GM23248 (cell line): ENCODE measurements at regions not wholly inside any gene's neighbourhood (a gene's known extent, or its start where the extent isn't known, plus 50 kb on each side); places are given as distances from the start of the nearest gene placed in this dataset.
"Not testable (repeated sequence)": the region's sequence is repeated elsewhere in the genome, so short reads cannot be mapped to it uniquely, and the experiment has no call there.

Experiments used
- DNase-seq: peaks from one replicate; pipeline ENCODE4 v3.0.0-alpha.2; 2015
- H2AFZ ChIP-seq: fragments of 200-600 bp; sonication (generic); 2 replicates; pipeline ENCODE4 v1.6.1; 2016; ENCODE audit warnings: antibody characterized with exemption
- H3F3A ChIP-seq: fragments of 200-600 bp; sonication (generic); 2 replicates; pipeline ENCODE4 v1.6.1; 2016; ENCODE audit warnings: mild to moderate bottlenecking, antibody characterized with exemption, mixed run types; ENCODE audit not compliant: insufficient read depth
- H3K27ac ChIP-seq: fragments of 200-600 bp; sonication (generic); 2 replicates; pipeline ENCODE4 v1.5.1; 2016; ENCODE audit warnings: mild to moderate bottlenecking
- H3K27me3 ChIP-seq: fragments of 200-600 bp; sonication (generic); replicated peaks from 2 replicates; pipeline ENCODE4 v1.6.1; 2016; ENCODE audit warnings: mild to moderate bottlenecking; ENCODE audit not compliant: insufficient read depth
- H3K36me3 ChIP-seq: fragments of 200-600 bp; sonication (generic); 2 replicates; pipeline ENCODE4 v1.6.1; 2016; ENCODE audit warnings: low read depth, mild to moderate bottlenecking
- H3K4me1 ChIP-seq: fragments of 200-600 bp; sonication (generic); 2 replicates; pipeline ENCODE4 v1.6.1; 2016; ENCODE audit warnings: mild to moderate bottlenecking; ENCODE audit not compliant: insufficient read depth
- H3K4me2 ChIP-seq: fragments of 200-600 bp; sonication (generic); one replicate; pipeline ENCODE4 v1.6.1; 2016; ENCODE audit warnings: mild to moderate bottlenecking; ENCODE audit not compliant: unreplicated experiment
- H3K4me3 ChIP-seq: fragments of 200-600 bp; sonication (generic); 2 replicates; pipeline ENCODE4 v1.5.1; 2016; ENCODE audit warnings: mild to moderate bottlenecking
- H3K79me2 ChIP-seq: fragments of 200-600 bp; sonication (generic); 2 replicates; pipeline ENCODE4 v1.6.1; 2016; ENCODE audit warnings: mild to moderate bottlenecking; ENCODE audit not compliant: insufficient read depth
- H3K9ac ChIP-seq: fragments of 200-600 bp; sonication (generic); 2 replicates; pipeline ENCODE4 v1.6.1; 2016; ENCODE audit warnings: mild to moderate bottlenecking
- H3K9me2 ChIP-seq: fragments of 200-600 bp; sonication (generic); 2 replicates; pipeline ENCODE4 v1.6.1; 2016; ENCODE audit warnings: mixed run types, mild to moderate bottlenecking, moderate library complexity; ENCODE audit not compliant: insufficient read depth
- H3K9me3 ChIP-seq: fragments of 200-600 bp; sonication (generic); one replicate; pipeline ENCODE4 v1.6.1; 2017; ENCODE audit warnings: low read depth
- H4K20me1 ChIP-seq: fragments of 200-600 bp; sonication (generic); 2 replicates; pipeline ENCODE4 v1.6.0; 2016; ENCODE audit not compliant: insufficient read depth
- EZH2 ChIP-seq: fragments of 200-600 bp; sonication (generic); IDR thresholded peaks from 2 replicates; pipeline ENCODE4 v1.6.1; 2018; ENCODE audit warnings: antibody characterized with exemption, mild to moderate bottlenecking; ENCODE audit not compliant: insufficient read depth, poor library complexity, severe bottlenecking
- EZH2phosphoT487 ChIP-seq: fragments of 200-600 bp; sonication (generic); IDR thresholded peaks from 2 replicates; pipeline ENCODE4 v1.6.1; 2018; ENCODE audit warnings: antibody characterized with exemption, moderate library complexity, mild to moderate bottlenecking, low read depth; ENCODE audit not compliant: insufficient read depth
- WGBS, 2 experiments: methylation state at CpG; one replicate each; pipeline ENCODE4 v1.1.6; 2015 to 2017; ENCODE audit warnings: low lambda C conversion rate in 2 of 2, low coverage in 1 of 2; ENCODE audit errors: missing lambda C conversion rate in 2 of 2; 5-methylcytosine and 5-hydroxymethylcytosine counted together
- in situ Hi-C: fragments of 300-500 bp; cut with MboI; formaldehyde crosslinking; loops from 2 replicates; pipeline ENCODE4 v1.15.0; 2020

- no peak overlapping the region for H3K27ac ChIP-seq
- in situ Hi-C loops, result no loop called here
- no peak overlapping the region for H3K4me2 ChIP-seq
- no peaks in the 10 kb centered on the region for H3K79me2 ChIP-seq
- no peaks in the 10 kb centered on the region for H3K9me3 ChIP-seq
- no peak overlapping the region for H3K9ac ChIP-seq
- H3K4me1 ChIP-seq, result no peaks in the 10 kb centered on the region
- no peak for DNase-seq
- H4K20me1 ChIP-seq, result no peaks in the 10 kb centered on the region
- H3K4me3 ChIP-seq, result no peak overlapping the region
- no peak for TF ChIP-seq EZH2phosphoT487
- TF ChIP-seq EZH2, result no peak
- 18 to 24% methylated on average over 3 of the region's 3 CpGs for WGBS, 2 experiments
- no peak overlapping the region for H2AFZ ChIP-seq
- H3K9me2 ChIP-seq, result no peaks in the 10 kb centered on the region
- no peaks in the 10 kb centered on the region for H3K27me3 ChIP-seq
- no peaks in the 10 kb centered on the region for H3K36me3 ChIP-seq
- no peaks in the 10 kb centered on the region for H3F3A ChIP-seq
Observed at GRCh38 chr9:1890201-1890600, 124.9 kb upstream of the SMARCA2 start.

- no peaks in the 10 kb centered on the region for H4K20me1 ChIP-seq
- H3K27ac ChIP-seq, result no peak overlapping the region
- H3K4me3 ChIP-seq, result no peak overlapping the region
- no peak overlapping the region for H2AFZ ChIP-seq
- no peaks in the 10 kb centered on the region for H3K9me3 ChIP-seq
- WGBS, 2 experiments, result 16 to 25% methylated on average over 3 of the region's 3 CpGs
- DNase-seq, result no peak
- H3F3A ChIP-seq, result no peaks in the 10 kb centered on the region
- H3K4me2 ChIP-seq, result no peak overlapping the region
- no peaks in the 10 kb centered on the region for H3K9me2 ChIP-seq
- in situ Hi-C loops, result no loop called here
- H3K9ac ChIP-seq, result no peak overlapping the region
- no peaks in the 10 kb centered on the region for H3K36me3 ChIP-seq
- H3K79me2 ChIP-seq, result no peaks in the 10 kb centered on the region
- H3K4me1 ChIP-seq, result no peaks in the 10 kb centered on the region
- TF ChIP-seq EZH2, result no peak
- TF ChIP-seq EZH2phosphoT487, result no peak
- no peaks in the 10 kb centered on the region for H3K27me3 ChIP-seq
Observed at GRCh38 chr9:1890816-1891215, 124.3 kb upstream of the SMARCA2 start.

GRCh38 chr9:1903080-1903704, 112.0 kb upstream of the SMARCA2 start:
- WGBS, 2 experiments, result 23 to 25% methylated on average over 6 of the region's 6 CpGs
- H3K4me3 ChIP-seq, H2AFZ ChIP-seq, H3K4me1 ChIP-seq, H3K9me3 ChIP-seq, H3K9ac ChIP-seq, H3K79me2 ChIP-seq, H3K27me3 ChIP-seq, H4K20me1 ChIP-seq, in situ Hi-C loops, H3K4me2 ChIP-seq, H3F3A ChIP-seq, H3K27ac ChIP-seq, H3K9me2 ChIP-seq, H3K36me3 ChIP-seq, DNase-seq: not testable (repeated sequence)

- Histone ChIP-seq H3K79me2 (no peaks in the 10 kb centered on the region), H3K4me1 (no peaks in the 10 kb centered on the region), H3K9me2 (no peaks in the 10 kb centered on the region), H3K4me2 (no peak overlapping the region), H3K9ac (no peak overlapping the region), H3K36me3 (no peaks in the 10 kb centered on the region), H3K27me3 (no peaks in the 10 kb centered on the region), H4K20me1 (no peaks in the 10 kb centered on the region), H2AFZ (no peak overlapping the region), H3K9me3 (no peaks in the 10 kb centered on the region), H3K4me3 (no peak overlapping the region), H3F3A (no peaks in the 10 kb centered on the region), H3K27ac (no peak overlapping the region)
- TF ChIP-seq EZH2 (no peak), EZH2phosphoT487 (no peak)
- 16 to 17% methylated on average over 1 of the region's 1 CpG for WGBS, 2 experiments
- DNase-seq, result no peak
- in situ Hi-C loops, result no loop called here
Observed at GRCh38 chr9:1907465-1907864, 107.7 kb upstream of the SMARCA2 start.

DNA sequence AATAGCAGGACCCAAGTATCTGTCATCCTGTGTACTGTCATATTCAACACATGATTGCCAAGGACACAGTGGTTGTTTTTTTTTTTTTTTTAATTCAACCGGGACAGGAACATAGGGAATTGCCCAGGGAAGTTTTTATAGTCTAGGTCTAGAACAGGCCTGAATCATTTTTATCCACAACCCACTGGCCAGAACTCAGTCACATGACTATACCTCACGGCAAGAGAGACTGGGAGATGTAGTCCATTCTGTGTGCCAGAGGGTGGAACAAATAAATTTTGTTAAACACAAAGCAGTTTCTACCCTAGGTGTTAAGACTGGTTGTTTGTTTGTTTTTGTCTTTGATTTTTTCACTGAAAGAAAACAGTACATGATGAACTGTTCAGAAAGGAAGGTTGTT, 105.8 kb upstream of the SMARCA2 start:
- in situ Hi-C loops, result no loop called here
- H3K27me3 ChIP-seq, result no peaks in the 10 kb centered on the region
- 6 to 7% methylated on average over 2 of the region's 2 CpGs for WGBS, 2 experiments
- H3K9me3 ChIP-seq, result no peaks in the 10 kb centered on the region
- no peak overlapping the region for H3K9ac ChIP-seq
- DNase-seq, result no peak
- no peak overlapping the region for H3K4me3 ChIP-seq
- H3F3A ChIP-seq, result no peaks in the 10 kb centered on the region
- no peaks in the 10 kb centered on the region for H3K79me2 ChIP-seq
- no peaks in the 10 kb centered on the region for H3K4me1 ChIP-seq
- no peaks in the 10 kb centered on the region for H4K20me1 ChIP-seq
- H3K27ac ChIP-seq, result no peak overlapping the region
- TF ChIP-seq EZH2phosphoT487, result no peak
- TF ChIP-seq EZH2, result no peak
- H3K9me2 ChIP-seq, result no peaks in the 10 kb centered on the region
- no peaks in the 10 kb centered on the region for H3K36me3 ChIP-seq
- no peak overlapping the region for H3K4me2 ChIP-seq
- H2AFZ ChIP-seq, result no peak overlapping the region
